Renal cortex interstitium (tissue), 11 donors: ENCODE measurements at regions not wholly inside any gene's neighbourhood (a gene's known extent, or its start where the extent isn't known, plus 50 kb on each side); places are given as distances from the start of the nearest gene placed in this dataset.

Experiments
- DNase-seq, 11 donors: peaks; one replicate each; pipeline ENCODE4 v3.0.0-alpha.2; 2013; ENCODE audit warnings: low read depth in 9 of 11, low spot score in 4 of 11; ENCODE audit errors: extremely low read depth in 1 of 11

GRCh38 chr6:2566048-2566447 is 184.7 kb downstream of the MYLK4 start:
- DNase-seq: no peak

GRCh38 chr6:2565499-2565898 is 185.2 kb downstream of the MYLK4 start:
- DNase-seq: no peak

- no peak for DNase-seq
Measured at GRCh38 chr6:2563635-2564034, 187.1 kb downstream of the MYLK4 start.

- DNase-seq: no peak
Measured at GRCh38 chr6:2562721-2563451, 187.8 kb downstream of the MYLK4 start.

GRCh38 chr6:2560917-2561698 is 189.6 kb downstream of the MYLK4 start:
- no peak for DNase-seq

GRCh38 chr6:2560140-2560818 is 190.4 kb downstream of the MYLK4 start:
- DNase-seq: no peak

- peak in 10 of 11 donors; percentile 48 to 78 (median 66) for DNase-seq
Measured at GRCh38 chr6:2558861-2559801, 191.6 kb downstream of the MYLK4 start.

GRCh38 chr6:2558098-2558680 is 192.5 kb downstream of the MYLK4 start:
- DNase-seq: peak in 2 of 11 donors; percentile 30 to 45

- no peak for DNase-seq
Measured at GRCh38 chr6:2557181-2557720, 193.5 kb downstream of the MYLK4 start.

GRCh38 chr6:2556761-2557160 is 194.0 kb downstream of the MYLK4 start:
- DNase-seq: no peak

GRCh38 chr6:2554651-2555260 is 196.0 kb downstream of the MYLK4 start:
- DNase-seq: no peak

GRCh38 chr6:2552526-2553154 is 198.1 kb downstream of the MYLK4 start:
- DNase-seq: no peak

GRCh38 chr6:2551705-2552104 is 199.0 kb downstream of the MYLK4 start:
- DNase-seq: no peak

- no peak for DNase-seq
Measured at GRCh38 chr6:2550247-2550646, 200.5 kb downstream of the MYLK4 start.

- DNase-seq: no peak
Measured at GRCh38 chr6:2549834-2550233, 200.9 kb downstream of the MYLK4 start.

GRCh38 chr6:2547355-2547754 is 203.4 kb downstream of the MYLK4 start:
- DNase-seq: no peak

GRCh38 chr6:2546901-2547300 is 203.8 kb downstream of the MYLK4 start:
- no peak for DNase-seq
